ENCODE measurements at regions not wholly inside any gene's neighbourhood (a gene's known extent, or its start where the extent isn't known, plus 50 kb on each side); places are given as distances from the start of the nearest gene placed in this dataset.

- TF ChIP-seq CTCF (conservative IDR thresholded peaks at IDR 0.05; ENCODE audit: low read depth, low read length), result no peak
- TF ChIP-seq EZH2 (IDR thresholded peaks at IDR 0.05; ENCODE audit: low read length, unreplicated experiment), result no peak
- TF ChIP-seq EZH2phosphoT487 (IDR thresholded peaks at IDR 0.05; ENCODE audit: borderline replicate concordance, low read length), result no peak
Measured at GRCh38 chr7:110591341-110591740, 499.6 kb upstream of the LRRN3 start.

Measured in PC-3 (cell line).